IMR-90 (cell line): ENCODE measurements at regions not wholly inside any gene's neighbourhood (a gene's known extent, or its start where the extent isn't known, plus 50 kb on each side); places are given as distances from the start of the nearest gene placed in this dataset.

Experiments
- ATAC-seq: fragments of 200-7000 bp; cut with Tn5 transposase; 2 replicates; pipeline ENCODE4 v1.9.1; 2020; ENCODE audit warnings: low read depth, mild to moderate bottlenecking, moderate library complexity
- BruUV-seq: library from RNA; stranded (reverse); fragments of 400-500 nt; replicated peaks from 2 replicates; lab custom pipeline; 2021; lab: Mats Ljungman, UMichigan
- CTCF ChIA-PET: fragments of 300-600 bp; formaldehyde crosslinking; extraction: SDS; loops from one replicate; lab custom pipeline; 2021; ENCODE audit warnings: antibody characterized with exemption; lab: Yijun Ruan, JAX
- POLR2A ChIA-PET: fragments of 300-600 bp; sonication (Branson Sonifier 250); formaldehyde crosslinking; loops from one replicate; lab custom pipeline; 2022; ENCODE audit warnings: antibody characterized with exemption; ENCODE audit not compliant: unreplicated experiment; lab: Charles Lee
- DNase-seq: peaks from one replicate; pipeline ENCODE4 v3.0.0; 2013
- H2AFZ ChIP-seq: replicated peaks from 2 replicates; pipeline ENCODE3; 2013; ENCODE audit warnings: low read length, mild to moderate bottlenecking; ENCODE audit not compliant: poor library complexity
- H2AK5ac ChIP-seq: 2 replicates; pipeline ENCODE4 v1.6.1; 2013; ENCODE audit warnings: low read depth, low read length, inconsistent platforms
- H2AK9ac ChIP-seq: replicated peaks from 2 replicates; pipeline ENCODE3; 2013; ENCODE audit warnings: mild to moderate bottlenecking, low read depth, low read length, moderate library complexity; ENCODE audit not compliant: poor library complexity
- H2BK120ac ChIP-seq: 2 replicates; pipeline ENCODE4 v1.6.1; 2013; ENCODE audit warnings: low read depth, low read length, inconsistent platforms
- H2BK15ac ChIP-seq: 3 replicates; pipeline ENCODE4 v1.6.1; 2013; ENCODE audit warnings: low read depth, low read length, inconsistent platforms
- H2BK20ac ChIP-seq: 2 replicates; pipeline ENCODE4 v1.6.1; 2013; ENCODE audit warnings: low read depth, mild to moderate bottlenecking, inconsistent platforms, low read length, moderate library complexity
- H2BK5ac ChIP-seq: 2 replicates; pipeline ENCODE4 v1.6.1; 2013; ENCODE audit warnings: mild to moderate bottlenecking, low read depth, low read length, inconsistent platforms; ENCODE audit not compliant: poor library complexity, severe bottlenecking
- H3K14ac ChIP-seq: replicated peaks from 2 replicates; pipeline ENCODE4 v1.6.1; 2013; ENCODE audit warnings: low read depth, low read length, inconsistent platforms
- H3K18ac ChIP-seq: 2 replicates; pipeline ENCODE4 v1.6.1; 2013; ENCODE audit warnings: low read depth, low read length, control low read depth
- H3K23ac ChIP-seq: 2 replicates; pipeline ENCODE4 v1.6.1; 2013; ENCODE audit warnings: low read depth, low read length, inconsistent platforms
- H3K27ac ChIP-seq: 2 replicates; pipeline ENCODE4 v1.5.1; 2013; ENCODE audit warnings: mild to moderate bottlenecking, control low read depth, low read length; ENCODE audit not compliant: insufficient read depth
- H3K27me3 ChIP-seq: 2 replicates; pipeline ENCODE4 v1.6.1; 2013; ENCODE audit warnings: low read length; ENCODE audit not compliant: control insufficient read depth, insufficient read depth
- H3K36me3 ChIP-seq: 2 replicates; pipeline ENCODE4 v1.6.1; 2013; ENCODE audit warnings: low read length, mixed read lengths; ENCODE audit not compliant: control insufficient read depth, insufficient read depth
- H3K4ac ChIP-seq: 2 replicates; pipeline ENCODE4 v1.6.1; 2013; ENCODE audit warnings: low read depth, low read length, inconsistent platforms
- H3K4me1 ChIP-seq: 2 replicates; pipeline ENCODE4 v1.6.1; 2013; ENCODE audit warnings: low read length, mixed read lengths; ENCODE audit not compliant: control insufficient read depth, insufficient read depth
- H3K4me2 ChIP-seq: 2 replicates; pipeline ENCODE4 v1.6.1; 2013; ENCODE audit warnings: low read depth, mild to moderate bottlenecking, control low read depth, low read length, moderate library complexity
- H3K4me3 ChIP-seq: 2 replicates; pipeline ENCODE4 v1.5.1; 2013; ENCODE audit warnings: low read depth, mild to moderate bottlenecking, control low read depth, low read length, moderate library complexity; ENCODE audit not compliant: insufficient read depth
- H3K56ac ChIP-seq: 2 replicates; pipeline ENCODE4 v1.6.1; 2013; ENCODE audit warnings: low read length, inconsistent platforms; ENCODE audit not compliant: insufficient read depth; ENCODE audit errors: extremely low read depth
- H3K79me1 ChIP-seq, 2 experiments: 2 replicates each; pipeline ENCODE4 v1.6.1; 2013; ENCODE audit warnings: low read length in 2 of 2, inconsistent platforms in 1 of 2, low read depth in 1 of 2
- H3K9ac ChIP-seq: 2 replicates; pipeline ENCODE4 v1.6.1; 2013; ENCODE audit warnings: low read depth, low read length, control low read depth
- H3K9me1 ChIP-seq: 2 replicates; pipeline ENCODE4 v1.6.1; 2013; ENCODE audit warnings: low read length, inconsistent platforms; ENCODE audit not compliant: insufficient read depth
- H3K9me3 ChIP-seq: 2 replicates; pipeline ENCODE4 v1.6.1; 2013; ENCODE audit warnings: low read length; ENCODE audit not compliant: control insufficient read depth, insufficient read depth
- H4K20me1 ChIP-seq: 2 replicates; pipeline ENCODE4 v1.6.1; 2013; ENCODE audit warnings: low read length, inconsistent platforms; ENCODE audit not compliant: insufficient read depth
- H4K5ac ChIP-seq: 2 replicates; pipeline ENCODE4 v1.6.1; 2013; ENCODE audit warnings: mild to moderate bottlenecking, low read depth, low read length, control low read depth
- H4K8ac ChIP-seq, 2 experiments: 2 replicates each; pipeline ENCODE4 v1.6.1; 2013; ENCODE audit warnings: low read depth in 2 of 2, low read length in 2 of 2, control low read depth in 1 of 2, inconsistent platforms in 1 of 2
- H4K91ac ChIP-seq: 2 replicates; pipeline ENCODE4 v1.6.1; 2013; ENCODE audit warnings: low read depth, low read length, inconsistent platforms; ENCODE audit not compliant: insufficient read depth
- NFE2L2 ChIP-seq: fragments of 150-350 bp; IDR thresholded peaks from 2 replicates; pipeline ENCODE4 v1.6.1; 2016; ENCODE audit warnings: low read depth, mild to moderate bottlenecking, low read length
- WGBS, 2 experiments: methylation state at CpG; one replicate each; pipeline versions ENCODE4 v1.1.5 to v1.1.7; 2013; ENCODE audit warnings: missing lambda C conversion rate in 2 of 2; ENCODE audit not compliant: insufficient read length in 1 of 2; ENCODE audit errors: extremely low coverage in 2 of 2; 5-methylcytosine and 5-hydroxymethylcytosine counted together
- dilution Hi-C: fragments of 300-500 bp; cut with HindIII; formaldehyde crosslinking; loops from one replicate; pipeline ENCODE4 v1.14.3; 2018; ENCODE audit warnings: low sequenced_read_pairs; ENCODE audit not compliant: unreplicated experiment
- in situ Hi-C: fragments of 300-500 bp; cut with MboI; formaldehyde crosslinking; loops from 3 replicates; pipeline ENCODE4 v1.14.3; 2019; ENCODE audit warnings: low sequenced_read_pairs, inconsistent platforms, mixed read lengths
- intact Hi-C: fragments of 100-400 bp; cut with micrococcal nuclease; formaldehyde crosslinking; loops from 2 replicates; pipeline ENCODE4 v1.10.0; 2022

DNA sequence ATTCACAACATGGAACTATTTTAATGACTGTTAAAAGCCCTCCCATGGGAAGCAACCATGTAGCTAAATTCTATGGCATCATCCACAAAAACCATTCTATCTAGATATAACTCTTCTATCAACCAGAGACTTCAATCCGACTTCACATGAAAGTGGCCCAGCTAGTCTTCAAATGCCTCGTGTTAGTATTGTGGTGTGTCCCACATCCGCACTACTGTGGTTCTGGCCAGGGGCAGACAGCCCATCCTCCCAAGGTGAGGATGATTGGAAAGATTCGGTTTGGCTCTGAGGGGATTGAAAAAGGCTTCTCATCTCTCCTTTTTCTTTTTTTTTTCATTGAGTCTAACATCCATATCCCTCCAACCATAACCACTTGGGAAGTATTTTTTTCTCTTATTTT lies 253.0 kb upstream of the KLF6 start:
- DNase-seq = no peak
- no peak overlapping the region for H4K91ac ChIP-seq
- no peak overlapping the region for H2BK5ac ChIP-seq
- H4K5ac ChIP-seq = no peak overlapping the region
- H3K18ac ChIP-seq = no peak overlapping the region
- no peak for TF ChIP-seq NFE2L2
- H2BK20ac ChIP-seq = no peak overlapping the region
- no peaks in the 10 kb centered on the region for H3K36me3 ChIP-seq
- no peak overlapping the region for H3K4me2 ChIP-seq
- ATAC-seq = no peak
- no peak overlapping the region for H3K9ac ChIP-seq
- peaks cover 4% of the 10 kb centered on the region for H3K4me1 ChIP-seq
- in situ Hi-C loops (no loop called here), intact Hi-C loops (loop anchor here (10.0 kb wide), 1 partner anchor 253 kb away; the partner anchor contains the start of gene KLF6), dilution Hi-C loops (no loop called here)
- no peak overlapping the region for H3K27ac ChIP-seq
- ChIA-PET CTCF (interaction anchor here (1.0 kb wide), 1 partner anchor 840 kb away, joined by 3 read pairs; no protein-coding TSS in a partner anchor), POLR2A (interaction anchor here (1.7 kb wide), 1 partner anchor 13 kb away, joined by 3 read pairs; no protein-coding TSS in a partner anchor)
- H3K9me1 ChIP-seq = no peaks in the 10 kb centered on the region
- H3K56ac ChIP-seq = no peak overlapping the region
- no peak overlapping the region for H2BK120ac ChIP-seq
- peaks cover 11% of the 10 kb centered on the region for H3K9me3 ChIP-seq
- no peak overlapping the region for H3K4me3 ChIP-seq
- H2AK5ac ChIP-seq = no peak overlapping the region
- H4K8ac ChIP-seq = no peak overlapping the region
- no CpG with 5 or more reads among the region's 4 CpGs for WGBS, 2 experiments
- no peaks in the 10 kb centered on the region for H3K27me3 ChIP-seq
- no peak overlapping the region for H2AK9ac ChIP-seq
- no peak overlapping the region for H2AFZ ChIP-seq
- H3K14ac ChIP-seq = no peak overlapping the region
- H3K79me1 ChIP-seq = no peaks in the 10 kb centered on the region
- no TSS peak for BruUV-seq
- no peaks in the 10 kb centered on the region for H4K20me1 ChIP-seq
- H2BK15ac ChIP-seq = no peak overlapping the region
- H3K4ac ChIP-seq = no peak overlapping the region
- no peak overlapping the region for H3K23ac ChIP-seq
